NCI-H2196 treated with DMSO at 0.1 percent for 48 hours (cell line): ENCODE measurements at regions not wholly inside any gene's neighbourhood (a gene's known extent, or its start where the extent isn't known, plus 50 kb on each side); places are given as distances from the start of the nearest gene placed in this dataset.

Source experiments
- DNase-seq: peaks from one replicate; lab custom pipeline; 2025; ENCODE audit not compliant: unreplicated experiment; lab: John Stamatoyannopoulos, UW

DNA sequence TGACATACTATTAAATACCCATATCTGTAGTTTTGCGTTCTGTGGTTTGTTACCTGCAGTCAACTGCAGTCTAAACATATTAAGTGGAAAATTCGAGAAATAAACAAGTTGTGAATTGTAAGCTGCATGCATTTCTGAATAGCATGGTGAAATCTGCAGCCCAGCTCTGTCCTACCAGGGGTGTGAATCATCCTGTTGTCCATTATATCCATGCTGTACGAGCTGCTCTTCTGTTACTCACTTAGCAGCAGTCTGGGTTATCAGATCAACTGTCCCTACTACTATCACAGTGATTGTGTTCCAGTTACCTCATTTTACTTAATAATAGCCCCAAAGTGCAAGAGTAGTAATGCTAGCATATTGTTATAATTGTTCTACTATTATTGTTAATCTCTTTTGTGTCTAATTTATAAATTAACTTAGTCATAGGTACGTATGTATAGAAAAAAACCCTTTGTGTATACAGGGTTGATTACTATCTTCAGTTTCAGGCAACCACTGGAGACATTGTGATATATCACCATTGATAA is 173.7 kb upstream of the FAT4 start:
- DNase-seq, result no peak

DNA sequence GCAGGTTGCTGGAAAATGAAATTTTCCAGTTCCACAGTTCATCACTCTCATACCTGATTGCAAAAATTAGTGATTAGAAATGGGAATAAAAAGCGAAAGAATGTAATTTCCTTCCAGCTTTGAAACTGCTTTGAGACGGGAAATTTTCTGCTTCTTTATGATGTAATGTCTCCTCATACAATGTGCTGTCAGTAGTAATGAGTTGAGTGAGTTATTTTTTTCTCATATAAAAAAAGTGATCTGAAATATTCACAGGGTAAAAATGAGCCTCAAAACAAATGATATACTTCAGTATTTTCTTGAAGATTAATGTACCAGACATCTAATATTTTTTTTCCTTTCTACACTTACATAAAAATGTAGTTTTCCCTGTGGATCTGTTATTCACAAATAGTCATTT is 179.1 kb upstream of the FAT4 start:
- no peak for DNase-seq

DNA sequence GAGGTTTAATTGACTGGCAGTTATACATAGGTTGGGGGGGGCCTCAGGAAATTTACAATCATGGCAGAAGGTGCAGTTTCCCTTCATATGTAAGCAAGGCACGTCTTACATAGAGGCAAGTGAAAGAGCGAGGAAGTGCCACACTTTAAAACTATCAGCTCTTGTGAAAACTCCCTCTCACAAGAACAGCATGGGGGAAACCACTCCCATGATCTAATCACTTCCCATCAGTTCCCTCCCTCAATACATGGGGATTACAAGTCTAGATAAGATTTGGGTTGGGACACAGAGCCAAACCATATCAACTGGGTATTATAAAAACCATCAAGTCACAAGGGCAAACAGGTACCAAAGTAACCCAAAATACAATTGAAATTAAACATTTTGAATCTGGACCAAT is 182.0 kb upstream of the FAT4 start:
- DNase-seq, result no peak

DNA sequence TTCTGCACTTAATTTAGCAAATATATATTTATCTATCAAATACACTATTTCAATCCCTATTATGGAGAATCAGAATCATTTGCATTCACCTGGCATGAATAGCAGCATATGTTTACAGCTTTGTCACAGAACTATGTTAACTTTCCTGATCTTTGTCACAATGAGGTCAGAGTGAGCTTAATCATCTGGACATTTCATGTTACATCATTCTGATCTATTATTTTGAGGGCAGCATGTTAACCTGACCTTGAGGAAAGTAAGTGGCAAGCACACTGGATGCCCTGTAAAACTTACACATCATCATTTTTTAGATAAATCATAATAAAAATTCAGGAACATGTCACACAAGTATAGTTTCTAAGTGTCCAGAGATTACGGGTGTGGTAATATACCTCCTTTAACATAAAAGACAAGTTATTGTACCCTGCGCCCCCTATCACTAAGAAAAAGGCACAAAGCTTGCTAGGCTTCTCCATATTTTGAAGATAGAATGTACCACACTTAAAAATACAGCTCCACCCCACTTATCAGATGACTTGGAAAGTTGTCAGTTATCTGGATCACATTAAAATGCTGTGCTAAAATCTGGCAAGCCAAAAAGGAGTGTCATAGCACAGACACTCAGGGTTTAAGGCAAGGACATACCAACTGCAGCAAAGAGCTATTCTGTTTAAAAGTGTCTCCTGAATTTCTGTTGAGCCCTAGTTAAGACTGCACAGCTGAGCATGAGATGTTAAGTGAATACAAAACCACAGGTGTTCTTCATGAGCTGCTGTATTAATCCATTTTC is 182.7 kb upstream of the FAT4 start:
- no peak for DNase-seq

DNA sequence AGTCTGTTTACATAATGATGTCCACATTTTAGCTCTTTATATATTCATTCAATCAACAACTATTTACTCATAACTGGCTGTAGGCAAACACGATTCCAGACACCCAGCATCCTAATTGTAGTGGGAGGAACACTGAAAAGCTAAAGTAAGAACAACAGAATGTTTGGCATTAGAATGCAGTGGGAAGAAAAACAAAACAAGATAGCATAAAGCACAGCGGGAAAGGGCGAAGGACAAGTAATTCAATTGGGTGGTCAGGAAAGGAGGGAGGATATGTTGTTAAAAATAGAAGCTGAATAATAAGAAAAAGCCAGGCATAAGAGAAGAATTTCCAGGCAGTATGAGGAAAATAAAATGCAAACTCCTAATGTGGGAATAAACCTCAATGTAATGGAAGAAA is 189.5 kb upstream of the FAT4 start:
- no peak for DNase-seq

DNA sequence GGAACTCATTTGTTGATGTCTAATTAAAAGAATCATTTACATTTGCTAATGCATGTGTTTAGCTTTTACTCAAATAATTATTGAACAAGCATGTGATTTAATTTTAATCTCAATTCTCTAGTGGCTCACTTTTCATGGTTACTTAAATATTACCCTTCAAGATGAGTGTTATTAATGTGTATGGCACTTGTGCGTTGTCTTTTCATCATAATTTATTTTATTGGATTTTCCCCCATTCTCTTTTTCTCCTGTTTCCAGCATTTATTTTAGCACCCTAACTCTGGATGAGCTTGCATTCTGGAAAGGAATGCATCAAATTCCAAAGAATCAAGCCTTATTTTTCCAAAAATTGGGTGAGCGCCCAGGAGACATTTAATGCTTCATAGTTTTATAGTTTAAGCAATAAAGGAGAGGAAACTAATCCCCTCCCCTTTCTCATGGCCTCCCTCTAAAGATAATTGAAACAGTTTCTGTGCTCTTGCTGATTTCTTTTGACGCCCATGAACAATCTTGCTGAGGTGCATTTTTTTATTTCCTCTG is 191.1 kb upstream of the FAT4 start:
- DNase-seq, result no peak

DNA sequence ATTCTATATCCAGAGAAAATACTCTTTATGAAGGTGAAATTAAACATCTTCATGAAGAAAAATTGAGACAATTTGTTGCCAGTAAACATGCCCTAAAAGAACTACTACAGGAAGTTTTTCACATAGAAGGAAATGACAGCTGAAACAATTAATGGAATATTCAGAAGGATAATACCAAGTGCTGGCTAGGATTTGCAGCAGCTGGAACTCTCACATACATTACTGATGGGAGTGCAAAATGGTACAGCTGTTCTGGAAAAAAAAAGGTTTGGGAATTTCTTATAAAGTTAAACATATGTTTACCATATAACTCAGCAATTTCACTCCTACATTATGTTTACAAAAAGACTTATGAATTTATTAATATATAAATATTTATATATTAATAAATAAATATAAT is 193.2 kb upstream of the FAT4 start:
- no peak for DNase-seq

DNA sequence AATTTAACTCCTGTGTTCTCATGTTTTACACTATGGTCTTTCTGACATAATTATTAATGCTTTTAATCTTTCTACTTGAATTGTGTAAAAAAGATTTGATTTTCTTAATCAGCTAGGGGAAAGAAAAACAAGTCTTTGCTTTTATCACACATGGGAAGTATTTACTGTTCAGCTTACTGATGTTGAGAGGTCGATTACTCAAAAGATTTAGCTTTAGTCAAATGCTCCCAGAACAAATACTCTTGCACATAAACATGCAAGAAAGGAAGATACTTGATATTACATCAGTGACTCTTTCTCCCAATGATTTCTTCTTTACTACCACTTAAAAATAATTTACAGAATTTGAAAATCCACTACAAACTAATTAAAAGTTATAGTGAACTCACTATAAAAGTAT is 198.3 kb upstream of the FAT4 start:
- DNase-seq, result no peak

DNA sequence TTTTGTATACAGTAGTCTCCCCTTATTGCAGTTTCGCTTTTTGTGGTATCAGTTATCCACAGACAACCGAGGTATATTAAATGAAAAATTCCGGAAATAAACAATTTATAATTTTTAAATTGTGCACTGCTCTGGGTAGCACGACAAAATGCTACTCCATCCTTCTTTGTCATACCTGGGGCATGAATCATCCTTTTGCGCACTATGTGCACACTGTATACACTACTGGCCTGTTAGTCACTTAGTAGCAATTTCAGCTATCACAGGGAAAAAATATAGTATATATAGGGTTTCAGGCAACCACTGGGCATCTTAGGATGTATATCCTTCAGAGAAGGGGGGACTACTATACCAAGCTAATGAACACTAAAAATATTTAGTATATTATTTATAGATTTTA is 198.8 kb upstream of the FAT4 start:
- DNase-seq, result no peak

DNA sequence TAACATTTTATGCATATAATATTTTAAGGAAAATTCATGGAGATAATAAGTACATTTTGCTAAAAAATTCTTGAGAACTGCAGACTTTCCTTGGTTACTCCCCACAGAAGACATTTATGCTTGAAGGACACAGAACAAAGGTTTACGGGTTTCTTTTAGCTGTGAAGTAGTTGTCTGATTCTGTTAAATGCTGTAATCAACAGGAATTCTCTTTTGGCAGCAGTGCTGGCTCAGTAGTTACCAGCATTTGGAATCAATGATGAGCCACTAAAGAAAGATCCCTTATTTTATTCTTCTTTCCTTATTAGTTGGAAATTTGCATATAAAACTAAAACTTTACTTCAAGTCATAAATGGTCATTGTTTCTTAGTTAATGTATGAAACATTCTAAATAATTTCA is 199.3 kb upstream of the FAT4 start:
- DNase-seq, result no peak

DNA sequence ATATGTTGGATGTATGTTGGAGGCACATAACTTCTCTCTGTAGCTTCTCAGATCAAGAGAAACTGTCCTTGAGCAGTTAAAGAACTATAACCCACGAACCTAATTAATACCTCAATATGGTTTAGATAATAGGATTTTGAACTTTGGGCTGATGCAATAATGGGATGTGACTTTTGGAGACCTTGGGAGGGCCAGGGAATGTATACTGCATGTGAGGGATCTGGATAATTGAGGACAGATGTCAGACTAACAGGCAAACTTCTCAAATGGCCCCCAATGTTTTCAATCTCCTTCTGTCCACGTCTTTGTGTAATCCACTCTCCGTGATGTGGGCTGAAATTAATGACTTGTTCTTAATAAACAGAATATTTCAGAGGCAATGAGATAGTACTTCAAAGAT is 202.2 kb upstream of the FAT4 start:
- no peak for DNase-seq

DNA sequence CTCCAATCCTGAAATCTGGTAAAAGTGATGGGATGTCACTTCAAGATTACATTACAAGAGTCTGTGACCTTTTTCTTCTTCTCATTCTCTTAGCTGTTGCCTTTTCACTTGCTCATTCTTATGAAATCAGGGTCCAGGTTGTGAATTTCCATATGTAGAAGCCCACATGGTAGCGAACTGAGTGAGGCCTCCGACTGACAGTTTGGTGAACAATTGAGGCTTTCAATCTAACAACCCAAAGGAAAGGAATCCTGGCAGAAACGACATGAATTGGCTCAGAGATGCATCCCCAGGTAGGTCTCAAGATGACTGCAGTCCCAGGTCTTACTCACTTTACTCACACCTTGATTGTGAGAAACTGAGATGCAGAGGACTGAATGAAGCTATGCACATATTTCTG is 203.4 kb upstream of the FAT4 start:
- no peak for DNase-seq

DNA sequence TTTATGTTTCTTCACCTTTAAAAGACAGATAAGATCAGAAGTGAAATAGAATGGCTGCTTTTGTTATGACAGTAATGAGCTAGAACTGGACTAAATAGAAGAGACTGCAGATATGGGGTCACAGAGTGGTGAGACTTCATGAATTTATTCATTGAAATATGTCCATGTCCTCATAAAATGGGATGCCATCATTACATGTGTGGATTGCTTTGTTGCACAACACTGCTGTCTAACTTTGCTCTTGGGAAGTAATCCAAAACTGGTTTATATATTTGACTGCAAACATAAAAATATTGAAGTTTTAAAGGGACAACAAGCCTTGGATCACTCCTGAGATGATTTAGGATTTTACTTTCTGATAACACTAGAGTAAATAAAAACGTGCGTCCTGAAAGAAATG is 209.2 kb upstream of the FAT4 start:
- no peak for DNase-seq

DNA sequence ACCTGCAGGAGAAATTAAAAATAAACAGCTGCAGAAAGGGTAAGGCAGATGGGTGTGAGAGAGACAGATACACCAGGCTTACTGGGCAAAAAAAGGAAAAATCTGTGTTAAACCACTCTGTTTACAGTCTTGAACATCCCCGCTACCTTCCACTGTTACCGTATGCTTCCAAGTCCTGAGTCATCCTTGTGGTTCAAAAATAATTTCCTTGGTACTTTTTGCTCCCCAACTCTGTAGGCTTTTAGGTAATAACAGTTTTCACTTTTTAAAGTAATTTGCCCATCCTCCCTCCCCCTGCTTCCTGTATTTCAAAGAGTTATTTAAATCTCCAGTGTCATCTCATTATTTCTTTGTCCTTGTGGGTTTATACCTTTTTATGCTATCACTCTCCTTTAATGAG is 210.1 kb upstream of the FAT4 start:
- DNase-seq, result no peak

DNA sequence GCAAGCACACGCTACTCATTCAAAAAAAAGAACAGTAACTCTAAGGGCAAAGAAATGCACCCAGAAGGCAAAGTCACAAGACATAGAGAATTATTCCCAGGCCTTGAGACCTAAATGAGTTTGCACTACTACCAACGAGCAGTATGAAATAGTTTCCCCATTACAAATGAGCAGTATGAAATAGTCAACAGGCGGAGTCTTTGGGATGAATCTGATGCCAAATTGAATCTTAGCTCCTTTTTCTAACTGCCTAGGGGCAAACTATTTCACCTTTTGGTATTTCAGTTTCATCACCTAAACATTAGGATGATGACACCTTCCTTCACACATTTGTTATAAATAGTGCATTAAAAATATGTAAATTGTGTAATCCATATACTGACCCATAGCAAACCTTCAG is 213.0 kb upstream of the FAT4 start:
- DNase-seq, result no peak

DNA sequence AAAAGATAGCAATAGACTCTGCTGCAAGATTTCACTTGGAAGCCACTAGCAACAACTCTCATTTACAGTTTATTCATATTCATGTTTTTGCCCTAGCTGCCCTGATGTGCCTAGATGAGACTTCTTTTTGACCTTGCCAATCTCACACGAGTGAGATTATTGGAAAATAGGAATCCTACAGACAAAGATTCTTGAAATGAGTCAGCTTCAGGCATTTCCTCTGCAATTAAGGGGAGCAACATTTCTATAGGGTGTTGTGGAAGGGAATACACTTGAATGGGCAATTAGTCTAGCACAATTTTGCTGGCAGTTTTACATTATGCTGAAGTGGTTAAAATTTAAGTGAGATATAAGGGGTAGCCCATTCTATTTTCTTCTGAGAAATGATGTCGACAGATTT is 217.0 kb upstream of the FAT4 start:
- no peak for DNase-seq

DNA sequence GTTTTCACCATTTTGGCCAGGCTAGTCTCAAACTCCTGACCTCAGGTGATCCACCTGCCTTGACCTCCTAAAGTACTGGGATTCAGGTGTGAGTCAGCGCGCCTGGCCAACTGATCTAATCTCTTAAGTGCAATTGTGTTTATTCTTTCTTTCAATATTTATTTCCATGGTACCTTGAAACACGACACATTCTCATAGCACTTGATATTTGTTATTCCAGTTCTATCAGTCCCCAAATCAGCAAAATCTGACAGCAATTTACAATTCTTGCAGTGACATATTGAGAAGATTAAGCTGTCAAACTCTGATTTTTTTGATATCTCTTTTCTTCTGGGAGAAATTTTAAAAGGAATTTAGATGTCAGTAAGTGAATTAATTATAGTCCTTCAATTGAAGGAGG is 218.1 kb upstream of the FAT4 start:
- DNase-seq, result no peak

DNA sequence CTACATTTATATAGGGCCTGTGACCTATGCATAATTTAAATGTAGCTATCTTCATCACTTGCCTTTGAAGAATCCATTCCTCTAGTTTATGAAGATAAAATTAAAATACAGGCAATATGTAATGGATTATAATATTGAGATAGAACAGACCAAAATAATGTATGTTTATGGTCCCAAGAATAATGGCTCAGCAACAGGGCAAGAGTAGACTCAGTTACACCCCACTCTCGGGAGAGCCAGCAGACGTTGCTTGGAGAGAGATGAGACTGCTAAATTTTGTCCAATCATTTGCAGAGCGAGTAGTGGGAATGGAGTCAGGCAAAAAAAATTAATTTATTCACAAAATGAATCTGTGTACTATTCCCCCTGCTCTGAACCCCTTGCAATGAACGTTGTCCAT is 223.2 kb upstream of the FAT4 start:
- DNase-seq, result no peak

DNA sequence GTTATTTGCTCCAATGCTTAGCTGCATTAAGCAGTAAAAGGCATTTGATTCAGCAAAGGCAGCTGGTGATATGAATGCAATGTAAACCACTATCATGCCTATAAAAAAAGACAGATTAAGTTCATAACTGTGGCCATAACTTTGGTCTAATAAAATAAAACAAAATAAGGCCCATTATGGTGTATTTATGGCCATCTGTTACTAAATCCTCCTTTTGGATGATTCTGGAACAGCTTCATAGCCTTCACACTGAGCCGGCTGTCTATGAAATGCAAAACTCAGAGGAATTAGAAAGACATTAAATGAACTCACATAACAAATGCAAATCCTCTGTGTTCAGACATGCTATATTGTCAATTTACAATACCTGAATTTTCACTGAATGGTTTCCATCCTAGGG is 223.7 kb upstream of the FAT4 start:
- no peak for DNase-seq

DNA sequence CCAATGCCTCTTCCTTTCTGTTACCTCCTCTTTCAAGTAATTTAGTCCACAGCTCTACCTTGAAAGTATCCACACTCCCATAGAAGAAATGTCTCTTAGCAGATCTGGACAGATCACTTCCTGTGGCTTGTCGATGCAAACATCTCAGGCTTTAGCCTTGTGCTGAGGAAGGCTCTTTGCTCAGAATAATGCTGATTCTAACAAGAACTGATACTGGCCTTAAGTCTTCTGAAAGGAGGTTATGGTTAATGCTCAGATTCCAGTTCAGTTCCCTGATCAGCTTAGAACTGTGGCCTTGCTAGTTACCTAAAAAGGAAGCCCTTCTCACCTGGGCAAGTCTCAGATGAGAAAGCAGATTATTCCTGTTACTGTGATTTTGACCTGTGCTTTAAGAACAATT is 230.1 kb upstream of the FAT4 start:
- DNase-seq, result no peak

DNA sequence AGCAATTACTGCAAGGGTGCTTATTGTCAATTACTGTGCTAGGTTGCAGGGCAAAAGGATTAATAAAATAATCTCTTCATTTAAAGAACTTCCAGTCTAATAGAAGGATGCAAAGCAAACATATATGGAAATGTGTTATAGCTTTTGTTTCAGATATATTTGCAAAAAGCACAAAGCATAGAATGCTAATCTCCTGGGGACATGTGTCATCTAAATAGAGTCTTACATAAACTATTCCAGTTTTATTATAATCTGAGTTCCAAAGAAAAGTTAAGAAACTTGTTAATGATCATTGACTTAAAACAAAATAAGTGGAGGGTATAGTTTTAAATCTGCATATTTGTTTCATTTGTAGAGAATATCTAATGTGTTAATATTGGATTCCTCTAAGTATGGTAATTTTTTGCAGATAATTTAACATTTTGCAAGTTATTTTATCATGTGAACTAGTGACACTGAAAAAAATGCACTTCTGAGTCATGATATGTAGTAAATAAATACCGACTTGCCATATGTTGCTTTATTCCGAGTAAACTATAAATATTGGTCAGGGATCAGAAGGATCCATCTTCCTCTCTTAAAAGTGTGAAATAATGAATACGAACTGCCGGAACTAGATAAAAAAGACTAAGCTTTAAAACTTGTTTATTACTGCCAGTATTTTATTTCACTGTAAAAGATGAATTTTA is 231.9 kb upstream of the FAT4 start:
- DNase-seq, result no peak

DNA sequence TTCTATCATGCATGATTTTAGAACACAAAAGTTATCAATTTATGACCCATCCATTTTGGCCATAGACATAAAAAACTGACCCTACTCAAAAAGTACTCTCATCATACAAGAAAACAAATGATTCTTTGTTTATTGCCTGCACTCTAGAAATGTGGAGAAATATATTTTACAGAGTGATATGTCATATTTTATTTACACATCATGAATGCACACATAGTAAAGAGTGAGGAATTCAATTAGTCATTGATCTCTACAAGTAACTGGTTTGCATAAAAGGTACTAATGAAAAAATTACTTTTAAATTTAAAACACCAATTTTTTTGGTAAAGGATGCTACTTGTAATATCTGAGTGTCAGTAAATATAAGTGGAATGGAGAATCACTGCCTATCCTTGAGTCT is 242.5 kb upstream of the FAT4 start:
- no peak for DNase-seq
